Inferior parietal cortex (tissue), 1 donor: ENCODE measurements at regions not wholly inside any gene's neighbourhood (a gene's known extent, or its start where the extent isn't known, plus 50 kb on each side); places are given as distances from the start of the nearest gene placed in this dataset.
A peak's percentile ranks its signal among the peaks of the same experiment; 100 is the strongest.
"Not testable (repeated sequence)": the region's sequence is repeated elsewhere in the genome, so short reads cannot be mapped to it uniquely, and the experiment has no call there.

Experiments
- DNase-seq: peaks from one replicate; pipeline ENCODE4 v3.0.0-alpha.2; 2016; ENCODE audit errors: extremely low spot score

GRCh38 chrX:148080593-148080992 lies 99.5 kb downstream of the FMR1NB start:
- no peak for DNase-seq

DNA sequence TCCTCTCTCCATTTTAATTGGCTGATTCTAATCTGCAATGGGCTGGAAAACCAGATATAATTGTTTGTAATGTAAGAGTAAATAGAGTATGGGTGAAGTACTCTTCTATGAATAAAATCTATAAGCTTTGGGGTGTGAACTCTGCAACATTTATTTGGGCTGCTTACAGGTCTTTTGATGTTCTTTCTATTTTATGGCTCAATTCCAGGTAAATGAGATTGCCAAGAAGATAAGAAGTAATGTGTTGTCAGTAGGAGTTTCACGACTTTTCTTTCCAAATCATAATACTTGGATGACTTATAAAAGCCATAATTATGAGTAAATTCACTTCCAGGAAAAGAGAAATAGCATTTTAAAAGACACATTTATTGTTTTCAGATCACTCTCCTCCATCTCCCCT lies 103.5 kb downstream of the FMR1NB start:
- no peak for DNase-seq

GRCh38 chrX:148120151-148120550 lies 139.0 kb downstream of the FMR1NB start:
- DNase-seq: no peak

- no peak for DNase-seq
Observed at GRCh38 chrX:148120999-148121623, 140.0 kb downstream of the FMR1NB start.

DNA sequence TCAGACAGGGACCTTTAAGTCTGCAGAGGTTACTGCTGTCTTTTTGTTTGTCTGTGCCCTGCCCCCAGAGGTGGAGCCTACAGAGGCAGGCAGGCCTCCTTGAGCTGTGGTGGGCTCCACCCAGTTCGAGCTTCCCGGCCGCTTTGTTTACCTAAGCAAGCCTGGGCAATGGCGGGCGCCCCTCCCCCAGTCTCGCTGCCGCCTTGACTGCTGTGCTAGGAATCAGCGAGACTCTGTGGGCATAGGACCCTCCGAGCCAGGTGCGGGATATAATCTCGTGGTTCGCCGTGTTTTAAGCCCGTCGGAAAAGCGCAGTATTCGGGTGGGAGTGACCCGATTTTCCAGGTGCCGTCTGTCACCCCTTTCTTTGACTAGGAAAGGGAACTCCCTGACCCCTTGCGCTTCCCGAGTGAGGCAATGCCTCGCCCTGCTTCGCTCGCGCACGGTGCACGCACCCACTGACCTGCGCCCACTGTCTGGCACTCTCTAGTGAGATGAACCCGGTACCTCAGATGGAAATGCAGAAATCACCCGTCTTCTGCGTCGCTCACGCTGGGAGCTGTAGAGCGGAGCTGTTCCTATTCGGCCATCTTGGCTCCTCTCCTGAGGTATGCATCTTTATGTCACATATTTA lies 147.9 kb downstream of the FMR1NB start:
- DNase-seq: not testable (repeated sequence)

GRCh38 chrX:148133105-148133725 lies 152.1 kb downstream of the FMR1NB start:
- DNase-seq: peak; percentile 5

DNA sequence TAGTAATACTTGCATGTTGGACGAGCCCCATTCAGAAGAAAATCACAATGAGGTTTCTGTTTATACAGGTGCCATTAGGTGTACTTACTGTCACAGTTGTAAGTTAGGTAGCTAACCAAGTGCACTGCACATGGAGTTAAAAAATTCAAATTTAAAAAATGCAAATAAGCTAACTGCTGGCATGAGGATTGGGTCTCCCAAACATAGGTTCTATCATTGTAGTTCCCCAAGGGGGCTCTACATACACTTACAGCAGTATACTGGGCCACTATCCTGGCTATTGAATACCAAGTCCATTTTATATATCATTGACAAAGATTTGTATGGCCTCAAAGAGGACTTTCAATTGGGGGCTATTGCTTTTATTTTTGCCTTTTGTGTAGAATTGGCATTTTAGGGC lies 153.4 kb downstream of the FMR1NB start:
- DNase-seq: no peak

- DNase-seq: no peak
Observed at GRCh38 chrX:148135738-148136137, 154.6 kb downstream of the FMR1NB start.

DNA sequence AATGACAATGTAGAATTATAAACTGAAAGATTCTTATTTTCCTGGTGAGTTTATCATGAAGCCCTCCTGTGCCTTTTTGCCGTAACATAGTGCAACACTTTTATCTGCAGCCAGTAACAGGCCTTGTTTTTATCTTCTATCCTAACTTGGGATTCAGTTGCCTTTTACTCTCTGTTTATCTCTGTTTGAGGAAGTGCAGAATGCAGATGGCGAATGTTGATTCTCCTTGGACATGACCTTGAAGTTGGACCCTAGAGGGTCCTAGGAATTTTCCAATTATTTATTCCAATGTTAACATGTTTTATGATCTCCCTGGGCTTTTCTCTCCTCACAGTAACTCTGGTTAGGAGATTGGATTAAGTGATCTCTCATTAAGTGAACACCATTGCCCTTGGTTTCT lies 165.0 kb downstream of the FMR1NB start:
- DNase-seq: no peak

GRCh38 chrX:148156986-148157385 lies 175.8 kb downstream of the FMR1NB start:
- DNase-seq: no peak

DNA sequence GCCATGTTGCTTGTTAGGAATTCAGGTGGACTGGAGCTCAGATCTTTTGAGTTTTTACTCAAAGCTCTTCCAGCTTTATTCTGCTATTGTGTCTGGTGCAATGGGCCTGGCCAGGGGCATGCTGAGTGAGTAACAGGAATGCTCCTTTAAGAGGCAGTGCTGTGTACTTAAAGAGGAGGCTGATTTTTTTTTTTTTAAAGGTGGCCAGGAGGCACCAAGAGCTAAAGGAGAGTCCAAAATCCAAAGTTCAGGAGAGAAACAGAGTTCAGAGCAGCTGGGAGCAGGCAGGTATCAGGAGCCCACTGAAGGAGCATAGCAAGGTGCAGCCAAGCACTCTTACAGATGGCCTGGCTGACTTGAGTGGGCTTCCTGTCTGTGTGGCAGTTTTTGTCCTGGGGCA lies 178.7 kb downstream of the FMR1NB start:
- no peak for DNase-seq

- no peak for DNase-seq
Observed at GRCh38 chrX:148161701-148162100, 180.6 kb downstream of the FMR1NB start.

- no peak for DNase-seq
Observed at GRCh38 chrX:148185631-148186030, 204.5 kb downstream of the FMR1NB start.

DNA sequence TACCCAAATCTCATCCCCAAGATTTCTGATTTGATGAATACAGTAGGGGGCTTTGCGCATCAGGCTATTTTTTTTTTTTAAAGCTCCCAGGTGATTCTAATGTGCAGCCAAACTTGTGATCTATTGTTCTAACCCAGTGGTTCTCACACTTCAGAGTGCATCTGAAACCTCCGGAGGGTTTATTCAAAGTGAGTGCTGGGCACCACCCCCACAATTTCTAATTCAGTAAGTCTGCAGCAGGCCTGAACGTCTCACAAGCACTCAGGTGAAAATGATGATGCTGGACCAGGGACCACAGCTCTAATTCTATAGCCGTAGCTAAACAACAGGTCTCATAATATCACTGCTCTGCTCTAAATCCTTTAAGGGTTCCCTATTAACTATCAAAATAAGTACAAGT lies 211.4 kb downstream of the FMR1NB start:
- no peak for DNase-seq

DNA sequence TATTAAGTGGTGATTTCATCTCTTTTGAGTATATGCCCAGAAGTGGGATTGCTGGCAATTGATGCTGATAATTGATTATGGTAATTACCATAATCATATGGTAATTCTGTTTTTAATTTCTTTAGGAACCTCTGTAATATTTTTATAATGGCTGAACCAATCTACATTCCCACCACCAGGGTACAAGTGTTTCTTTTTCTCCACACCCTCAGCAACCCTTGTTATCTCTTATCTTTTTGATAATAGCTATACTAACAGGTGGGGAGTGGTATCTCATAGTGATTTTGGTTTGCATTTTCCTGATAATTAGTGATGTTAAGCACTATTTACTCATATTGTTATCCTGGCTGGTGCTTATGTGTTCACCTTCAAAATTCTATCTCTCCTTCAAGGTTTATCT lies 212.6 kb downstream of the FMR1NB start:
- DNase-seq: no peak

GRCh38 chrX:148203531-148203930 lies 222.4 kb downstream of the FMR1NB start:
- no peak for DNase-seq

DNA sequence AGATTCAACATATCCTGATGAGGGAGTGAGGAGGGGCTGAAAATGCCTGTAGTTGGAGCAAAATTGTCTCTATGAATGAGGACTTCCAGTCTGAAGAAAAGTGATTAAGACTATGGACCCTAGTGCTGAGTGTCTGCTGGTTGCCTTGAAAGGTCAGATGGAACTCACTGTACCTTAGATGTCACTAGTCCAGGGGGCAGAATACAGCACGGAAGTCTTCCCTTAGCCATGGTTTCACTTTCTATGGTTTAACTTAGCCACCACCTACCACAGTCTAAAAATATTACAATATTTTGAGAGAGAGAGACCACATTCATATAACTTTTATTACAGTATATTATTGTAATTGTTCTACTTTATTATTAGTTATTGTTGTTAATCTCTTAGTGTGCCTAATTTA lies 223.1 kb downstream of the FMR1NB start:
- DNase-seq: no peak

GRCh38 chrX:148214786-148215185 lies 233.6 kb downstream of the FMR1NB start:
- DNase-seq: no peak

DNA sequence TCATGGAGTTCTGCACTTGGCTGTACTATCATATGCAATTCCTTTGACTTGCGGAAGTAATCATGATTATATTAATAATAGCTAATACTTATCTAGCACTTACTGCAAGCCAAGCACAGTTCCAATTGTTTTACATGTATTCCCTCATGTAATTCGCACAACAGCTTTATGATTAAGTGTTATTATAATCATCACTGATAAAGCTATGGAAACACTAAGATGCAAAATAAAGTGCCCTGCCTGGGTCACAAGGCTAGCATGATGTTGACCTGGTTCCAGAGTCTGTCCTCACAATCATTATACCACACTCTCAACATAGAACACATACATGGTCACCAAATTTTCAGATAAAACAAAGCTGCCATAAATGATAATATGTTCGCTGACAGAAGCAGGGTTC lies 234.6 kb downstream of the FMR1NB start:
- DNase-seq: no peak

DNA sequence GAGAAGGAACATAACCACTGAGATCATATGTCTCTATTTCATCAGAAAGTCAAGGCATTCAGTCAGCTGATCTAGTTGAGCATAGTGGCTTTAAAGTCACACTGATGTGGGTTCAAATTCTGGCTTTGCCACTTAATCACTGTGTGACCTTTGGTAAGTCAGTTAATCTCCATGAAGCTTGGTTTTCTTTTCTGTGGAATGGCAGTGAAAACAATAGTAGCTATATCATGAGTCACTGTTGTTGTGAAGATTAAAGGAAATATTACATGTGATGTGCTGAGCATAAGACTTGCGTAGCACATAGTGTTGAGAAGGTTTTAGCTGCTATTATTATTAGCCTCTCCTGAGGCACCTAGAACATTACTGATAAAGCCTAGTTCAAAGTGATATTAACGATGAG lies 242.2 kb downstream of the FMR1NB start:
- no peak for DNase-seq

DNA sequence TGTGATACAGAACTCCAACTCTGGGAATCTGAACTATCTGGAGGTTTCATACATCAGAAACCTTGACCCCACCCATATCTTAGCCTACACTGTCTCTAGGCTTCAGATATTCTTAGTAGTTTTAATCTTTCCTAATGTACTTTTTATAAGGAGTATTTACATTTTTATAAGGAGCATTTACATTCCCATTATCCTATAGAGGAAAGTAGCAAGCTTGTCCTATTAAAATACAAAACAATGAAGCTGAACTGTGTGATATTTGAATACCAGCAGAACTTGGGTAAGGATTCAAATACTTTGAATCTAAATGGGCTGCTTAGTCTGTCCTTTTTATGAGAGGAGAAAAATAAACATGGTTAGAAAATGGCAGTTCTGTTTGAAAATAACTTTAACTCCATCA lies 247.4 kb downstream of the FMR1NB start:
- no peak for DNase-seq

- DNase-seq: no peak
Observed at GRCh38 chrX:148229801-148230303, 248.7 kb downstream of the FMR1NB start.

GRCh38 chrX:148259990-148260389 lies 240.4 kb upstream of the AFF2 start:
- DNase-seq: no peak
